Cardiac muscle cell (in vitro differentiated cells and primary cell): ENCODE measurements at regions not wholly inside any gene's neighbourhood (a gene's known extent, or its start where the extent isn't known, plus 50 kb on each side); places are given as distances from the start of the nearest gene placed in this dataset.

ENCODE experiments used
- DNase-seq, 2 donors: peaks; one replicate each; pipeline versions ENCODE4 v3.0.0 to v3.0.0-alpha.2; 2010 to 2017; ENCODE audit warnings: low read depth in 1 of 2, low spot score in 1 of 2
- H3K27ac ChIP-seq: fragments of 200-600 bp; sonication (generic); 2 replicates; pipeline ENCODE4 v1.5.1; 2016
- H3K27me3 ChIP-seq: fragments of 200-600 bp; sonication (generic); 2 replicates; pipeline ENCODE4 v1.6.0; 2016; ENCODE audit warnings: control low read depth
- H3K36me3 ChIP-seq: fragments of 200-600 bp; sonication (generic); 2 replicates; pipeline ENCODE4 v1.5.1; 2016; ENCODE audit warnings: control low read depth
- H3K4me1 ChIP-seq: fragments of 200-600 bp; sonication (generic); 2 replicates; pipeline ENCODE4 v1.8.1; 2017; ENCODE audit warnings: low read depth, mild to moderate bottlenecking, mixed run types
- H3K4me3 ChIP-seq: fragments of 200-600 bp; sonication (generic); 2 replicates; pipeline ENCODE4 v1.5.1; 2016; ENCODE audit warnings: mild to moderate bottlenecking
- H3K9me3 ChIP-seq: fragments of 200-600 bp; sonication (generic); 2 replicates; pipeline ENCODE4 v1.5.1; 2017; ENCODE audit warnings: low read depth, mild to moderate bottlenecking, control low read depth
- CTCF ChIP-seq: IDR thresholded peaks from 2 replicates; pipeline ENCODE4 v1.5.1; 2012; ENCODE audit warnings: low read depth, mild to moderate bottlenecking, low read length

- Histone ChIP-seq H3K27me3 (peaks cover 18% of the 10 kb centered on the region), H3K27ac (no peak overlapping the region), H3K4me1 (no peaks in the 10 kb centered on the region), H3K9me3 (no peaks in the 10 kb centered on the region), H3K36me3 (no peaks in the 10 kb centered on the region), H3K4me3 (no peak overlapping the region)
- no peak for DNase-seq
- no peak for TF ChIP-seq CTCF
Measured at GRCh38 chr2:65498396-65498795, 66.0 kb upstream of the SPRED2 start.

GRCh38 chr2:65495251-65495877 lies 63.0 kb upstream of the SPRED2 start:
- TF ChIP-seq CTCF = no peak
- H3K36me3 ChIP-seq = no peaks in the 10 kb centered on the region
- no peak overlapping the region for H3K4me3 ChIP-seq
- DNase-seq = no peak
- no peaks in the 10 kb centered on the region for H3K4me1 ChIP-seq
- H3K27ac ChIP-seq = no peak overlapping the region
- peaks cover 23% of the 10 kb centered on the region for H3K27me3 ChIP-seq
- H3K9me3 ChIP-seq = no peaks in the 10 kb centered on the region

GRCh38 chr2:65494078-65494477 lies 61.7 kb upstream of the SPRED2 start:
- H3K4me3 ChIP-seq = no peak overlapping the region
- H3K27ac ChIP-seq = no peak overlapping the region
- H3K9me3 ChIP-seq = no peaks in the 10 kb centered on the region
- no peak for DNase-seq
- H3K4me1 ChIP-seq = no peaks in the 10 kb centered on the region
- peaks cover 23% of the 10 kb centered on the region for H3K27me3 ChIP-seq
- no peak for TF ChIP-seq CTCF
- no peaks in the 10 kb centered on the region for H3K36me3 ChIP-seq

GRCh38 chr2:65491381-65491905 lies 59.0 kb upstream of the SPRED2 start:
- Histone ChIP-seq H3K9me3 (no peaks in the 10 kb centered on the region), H3K4me3 (no peak overlapping the region), H3K4me1 (no peaks in the 10 kb centered on the region), H3K36me3 (no peaks in the 10 kb centered on the region), H3K27me3 (peaks cover 23% of the 10 kb centered on the region), H3K27ac (no peak overlapping the region)
- DNase-seq = no peak
- no peak for TF ChIP-seq CTCF

- DNase-seq = no peak
- no peaks in the 10 kb centered on the region for H3K36me3 ChIP-seq
- no peaks in the 10 kb centered on the region for H3K9me3 ChIP-seq
- H3K4me3 ChIP-seq = no peak overlapping the region
- H3K27me3 ChIP-seq = peaks cover 18% of the 10 kb centered on the region
- no peak overlapping the region for H3K27ac ChIP-seq
- TF ChIP-seq CTCF = no peak
- no peaks in the 10 kb centered on the region for H3K4me1 ChIP-seq
Measured at GRCh38 chr2:65490222-65490621, 57.8 kb upstream of the SPRED2 start.

- DNase-seq = no peak
- peaks cover 9% of the 10 kb centered on the region for H3K27me3 ChIP-seq
- H3K9me3 ChIP-seq = no peaks in the 10 kb centered on the region
- no peak for TF ChIP-seq CTCF
- H3K36me3 ChIP-seq = no peaks in the 10 kb centered on the region
- no peak overlapping the region for H3K4me3 ChIP-seq
- no peaks in the 10 kb centered on the region for H3K4me1 ChIP-seq
- H3K27ac ChIP-seq = no peak overlapping the region
Measured at GRCh38 chr2:65489269-65489668, 56.9 kb upstream of the SPRED2 start.
